SKM-1 (cell line): ENCODE measurements at regions not wholly inside any gene's neighbourhood (a gene's known extent, or its start where the extent isn't known, plus 50 kb on each side); places are given as distances from the start of the nearest gene placed in this dataset.

Experiments
- DNase-seq: peaks from one replicate; lab custom pipeline; 2025; ENCODE audit not compliant: unreplicated experiment; lab: John Stamatoyannopoulos, UW

- peak; percentile 0 for DNase-seq
These were observed 477.1 kb downstream of the FSCB start for GRCh38 chr14:44029933-44030332.

- DNase-seq: no peak
These were observed 479.7 kb downstream of the FSCB start for GRCh38 chr14:44027397-44027796.

GRCh38 chr14:44010595-44010994, 496.5 kb downstream of the FSCB start:
- no peak for DNase-seq

- DNase-seq: no peak
These were observed 497.0 kb downstream of the FSCB start for GRCh38 chr14:44010071-44010470.

GRCh38 chr14:44009642-44010041, 497.4 kb downstream of the FSCB start:
- DNase-seq: no peak

- no peak for DNase-seq
These were observed 518.1 kb downstream of the FSCB start for GRCh38 chr14:43988989-43989388.

GRCh38 chr14:43983721-43984120, 523.4 kb downstream of the FSCB start:
- no peak for DNase-seq

- DNase-seq: no peak
These were observed 525.8 kb downstream of the FSCB start for GRCh38 chr14:43981135-43981768.

GRCh38 chr14:43956741-43957140, 550.3 kb downstream of the FSCB start:
- no peak for DNase-seq

GRCh38 chr14:43949400-43949799, 557.7 kb downstream of the FSCB start:
- DNase-seq: no peak

- no peak for DNase-seq
These were observed 567.2 kb downstream of the FSCB start for GRCh38 chr14:43939836-43940235.

GRCh38 chr14:43938588-43939281, 568.3 kb downstream of the FSCB start:
- DNase-seq: no peak

- DNase-seq: no peak
These were observed 570.1 kb downstream of the FSCB start for GRCh38 chr14:43937001-43937400.

GRCh38 chr14:43934102-43934501, 573.0 kb downstream of the FSCB start:
- no peak for DNase-seq

GRCh38 chr14:43914041-43914693, 592.9 kb downstream of the FSCB start:
- no peak for DNase-seq

- DNase-seq: no peak
These were observed 603.9 kb downstream of the FSCB start for GRCh38 chr14:43903209-43903608.

- no peak for DNase-seq
These were observed 605.0 kb downstream of the FSCB start for GRCh38 chr14:43901911-43902673.

GRCh38 chr14:43900173-43900655, 606.9 kb downstream of the FSCB start:
- DNase-seq: no peak

- DNase-seq: no peak
These were observed 608.4 kb downstream of the FSCB start for GRCh38 chr14:43898687-43899086.

- no peak for DNase-seq
These were observed 611.0 kb downstream of the FSCB start for GRCh38 chr14:43896044-43896443.

- peak; percentile 2 for DNase-seq
These were observed 612.5 kb downstream of the FSCB start for GRCh38 chr14:43894534-43894933.
